ENCODE measurements at regions not wholly inside any gene's neighbourhood (a gene's known extent, or its start where the extent isn't known, plus 50 kb on each side); places are given as distances from the start of the nearest gene placed in this dataset.

GRCh38 chr1:229105822-229106525 lies 164.9 kb upstream of the RAB4A start (continued):
- TF ChIP-seq MNT (IDR thresholded peaks at IDR 0.05) = no peak
- TF ChIP-seq MEIS2 (CRISPR knock-in tag; IDR thresholded peaks at IDR 0.05) = no peak
- TF ChIP-seq, protein P1, sequence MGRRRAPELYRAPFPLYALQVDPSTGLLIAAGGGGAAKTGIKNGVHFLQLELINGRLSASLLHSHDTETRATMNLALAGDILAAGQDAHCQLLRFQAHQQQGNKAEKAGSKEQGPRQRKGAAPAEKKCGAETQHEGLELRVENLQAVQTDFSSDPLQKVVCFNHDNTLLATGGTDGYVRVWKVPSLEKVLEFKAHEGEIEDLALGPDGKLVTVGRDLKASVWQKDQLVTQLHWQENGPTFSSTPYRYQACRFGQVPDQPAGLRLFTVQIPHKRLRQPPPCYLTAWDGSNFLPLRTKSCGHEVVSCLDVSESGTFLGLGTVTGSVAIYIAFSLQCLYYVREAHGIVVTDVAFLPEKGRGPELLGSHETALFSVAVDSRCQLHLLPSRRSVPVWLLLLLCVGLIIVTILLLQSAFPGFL (CRISPR knock-in tag; IDR thresholded peaks at IDR 0.05) = no peak
- no peak for TF ChIP-seq ZNF260 (CRISPR knock-in tag; IDR thresholded peaks at IDR 0.05; ENCODE audit: borderline replicate concordance, low read depth)
- no peak for TF ChIP-seq ZNF788 (CRISPR knock-in tag; IDR thresholded peaks at IDR 0.05; ENCODE audit: borderline replicate concordance)
- TF ChIP-seq HNF4A (CRISPR knock-in tag; IDR thresholded peaks at IDR 0.05) = peak; percentile 81
- TF ChIP-seq ZC3H4 (CRISPR knock-in tag; IDR thresholded peaks at IDR 0.05; ENCODE audit: borderline replicate concordance) = no peak
- TF ChIP-seq ZNF564 (CRISPR knock-in tag; IDR thresholded peaks at IDR 0.05) = no peak
- no peak for TF ChIP-seq KLF9 (CRISPR knock-in tag; IDR thresholded peaks at IDR 0.05; ENCODE audit: low read depth)
- TF ChIP-seq GATAD2A (CRISPR knock-in tag; IDR thresholded peaks at IDR 0.05) = peak; percentile 58
- TF ChIP-seq, protein P2, sequence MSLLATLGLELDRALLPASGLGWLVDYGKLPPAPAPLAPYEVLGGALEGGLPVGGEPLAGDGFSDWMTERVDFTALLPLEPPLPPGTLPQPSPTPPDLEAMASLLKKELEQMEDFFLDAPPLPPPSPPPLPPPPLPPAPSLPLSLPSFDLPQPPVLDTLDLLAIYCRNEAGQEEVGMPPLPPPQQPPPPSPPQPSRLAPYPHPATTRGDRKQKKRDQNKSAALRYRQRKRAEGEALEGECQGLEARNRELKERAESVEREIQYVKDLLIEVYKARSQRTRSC (CRISPR knock-in tag; IDR thresholded peaks at IDR 0.05; ENCODE audit: low read depth) = no peak
- no peak for TF ChIP-seq SALL1 (CRISPR knock-in tag; IDR thresholded peaks at IDR 0.05)
- no peak for TF ChIP-seq NFIC (IDR thresholded peaks at IDR 0.05; ENCODE audit: low read length)
- TF ChIP-seq MED1 (CRISPR knock-in tag; IDR thresholded peaks at IDR 0.05) = 0 out of 2 replicates have a peak, but pooled peaks have one; percentile 28
- no peak for TF ChIP-seq SP5 (CRISPR knock-in tag; IDR thresholded peaks at IDR 0.05; ENCODE audit: borderline replicate concordance, low read depth)
- no peak for TF ChIP-seq RBFOX2 (IDR thresholded peaks at IDR 0.05; ENCODE audit: low read depth, low read length)
- no peak for TF ChIP-seq KLF11 (CRISPR knock-in tag; IDR thresholded peaks at IDR 0.05)
- TF ChIP-seq CREBL2 (CRISPR knock-in tag; IDR thresholded peaks at IDR 0.05; ENCODE audit: borderline replicate concordance) = no peak
- TF ChIP-seq RFXANK (CRISPR knock-in tag; IDR thresholded peaks at IDR 0.05) = no peak
- TF ChIP-seq PAXIP1 (CRISPR knock-in tag; conservative IDR thresholded peaks at IDR 0.05) = 0 out of 2 replicates have a peak, but pooled peaks have one; percentile 19
- no peak for TF ChIP-seq ZNF570 (CRISPR knock-in tag; IDR thresholded peaks at IDR 0.05; ENCODE audit: borderline replicate concordance)
- TF ChIP-seq TCF7 (IDR thresholded peaks at IDR 0.05; ENCODE audit: low read depth) = no peak
- TF ChIP-seq, protein P3, sequence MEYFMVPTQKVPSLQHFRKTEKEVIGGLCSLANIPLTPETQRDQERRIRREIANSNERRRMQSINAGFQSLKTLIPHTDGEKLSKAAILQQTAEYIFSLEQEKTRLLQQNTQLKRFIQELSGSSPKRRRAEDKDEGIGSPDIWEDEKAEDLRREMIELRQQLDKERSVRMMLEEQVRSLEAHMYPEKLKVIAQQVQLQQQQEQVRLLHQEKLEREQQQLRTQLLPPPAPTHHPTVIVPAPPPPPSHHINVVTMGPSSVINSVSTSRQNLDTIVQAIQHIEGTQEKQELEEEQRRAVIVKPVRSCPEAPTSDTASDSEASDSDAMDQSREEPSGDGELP (IDR thresholded peaks at IDR 0.05; ENCODE audit: borderline replicate concordance, low read depth) = peak; percentile 46; the same call in 1 of the 2 replicates
- TF ChIP-seq ZNF292 (CRISPR knock-in tag; IDR thresholded peaks at IDR 0.05; ENCODE audit: borderline replicate concordance, low read depth) = peak; percentile 46; the same call in 1 of the 2 replicates

Measured in HepG2 (cell line).